PC-3 (cell line): ENCODE measurements at regions not wholly inside any gene's neighbourhood (a gene's known extent, or its start where the extent isn't known, plus 50 kb on each side); places are given as distances from the start of the nearest gene placed in this dataset.

Source experiments
- CTCF ChIP-seq: fragments of 300-600 bp; sonication (generic); conservative IDR thresholded peaks from 2 replicates; pipeline ENCODE4 v1.5.1; 2017; ENCODE audit warnings: antibody characterized with exemption, low read depth, mild to moderate bottlenecking, low read length
- EZH2 ChIP-seq: fragments of 300-600 bp; sonication (generic); IDR thresholded peaks from one replicate; pipeline ENCODE4 v1.6.1; 2017; ENCODE audit warnings: antibody characterized with exemption, mild to moderate bottlenecking, low read length; ENCODE audit not compliant: unreplicated experiment

- TF ChIP-seq CTCF (no peak), EZH2 (no peak)
Observed at GRCh38 chr12:83603106-83603505, 916.4 kb downstream of the TMTC2 start.
